ENCODE measurements at regions not wholly inside any gene's neighbourhood (a gene's known extent, or its start where the extent isn't known, plus 50 kb on each side); places are given as distances from the start of the nearest gene placed in this dataset.

- DNase-seq: peak; percentile 64 to 79
- peaks cover 0 to 66% (median 27%) of the 10 kb centered on the region in 3 donors for H3K27me3 ChIP-seq
- no peaks in the 10 kb centered on the region for H3K9me3 ChIP-seq
- H3K4me3 ChIP-seq: no peak overlapping the region
- no peaks in the 10 kb centered on the region for H3K36me3 ChIP-seq
- TF ChIP-seq POLR2AphosphoS5 (IDR thresholded peaks at IDR 0.05): no peak
- TF ChIP-seq, protein P1, sequence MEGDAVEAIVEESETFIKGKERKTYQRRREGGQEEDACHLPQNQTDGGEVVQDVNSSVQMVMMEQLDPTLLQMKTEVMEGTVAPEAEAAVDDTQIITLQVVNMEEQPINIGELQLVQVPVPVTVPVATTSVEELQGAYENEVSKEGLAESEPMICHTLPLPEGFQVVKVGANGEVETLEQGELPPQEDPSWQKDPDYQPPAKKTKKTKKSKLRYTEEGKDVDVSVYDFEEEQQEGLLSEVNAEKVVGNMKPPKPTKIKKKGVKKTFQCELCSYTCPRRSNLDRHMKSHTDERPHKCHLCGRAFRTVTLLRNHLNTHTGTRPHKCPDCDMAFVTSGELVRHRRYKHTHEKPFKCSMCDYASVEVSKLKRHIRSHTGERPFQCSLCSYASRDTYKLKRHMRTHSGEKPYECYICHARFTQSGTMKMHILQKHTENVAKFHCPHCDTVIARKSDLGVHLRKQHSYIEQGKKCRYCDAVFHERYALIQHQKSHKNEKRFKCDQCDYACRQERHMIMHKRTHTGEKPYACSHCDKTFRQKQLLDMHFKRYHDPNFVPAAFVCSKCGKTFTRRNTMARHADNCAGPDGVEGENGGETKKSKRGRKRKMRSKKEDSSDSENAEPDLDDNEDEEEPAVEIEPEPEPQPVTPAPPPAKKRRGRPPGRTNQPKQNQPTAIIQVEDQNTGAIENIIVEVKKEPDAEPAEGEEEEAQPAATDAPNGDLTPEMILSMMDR (IDR thresholded peaks at IDR 0.05): peak in 4 of 7 experiments; percentile 7 to 60 (median 42)
- WGBS, 5 donors: 15 to 21% (median 18%) methylated on average over 19 to 20 of the region's 20 CpGs
- H3K27ac ChIP-seq: no peak overlapping the region
- H3K4me1 ChIP-seq: no peaks in the 10 kb centered on the region
- intact Hi-C loops (cut with DNase I; ENCODE audit: low total_unique reads): loop anchor here (10.0 kb wide), 1 partner anchor 339 kb away; no protein-coding TSS in a partner anchor
Measured at GRCh38 chr1:36553591-36554322, 71.0 kb upstream of the CSF3R start.

- WGBS, 5 donors: 58 to 71% (median 65%) methylated on average over 5 to 6 of the region's 6 CpGs
- intact Hi-C loops (cut with DNase I; ENCODE audit: low total_unique reads): no loop called here
- DNase-seq: no peak
Measured at GRCh38 chr1:36542962-36543515, 60.3 kb upstream of the CSF3R start.

DNA sequence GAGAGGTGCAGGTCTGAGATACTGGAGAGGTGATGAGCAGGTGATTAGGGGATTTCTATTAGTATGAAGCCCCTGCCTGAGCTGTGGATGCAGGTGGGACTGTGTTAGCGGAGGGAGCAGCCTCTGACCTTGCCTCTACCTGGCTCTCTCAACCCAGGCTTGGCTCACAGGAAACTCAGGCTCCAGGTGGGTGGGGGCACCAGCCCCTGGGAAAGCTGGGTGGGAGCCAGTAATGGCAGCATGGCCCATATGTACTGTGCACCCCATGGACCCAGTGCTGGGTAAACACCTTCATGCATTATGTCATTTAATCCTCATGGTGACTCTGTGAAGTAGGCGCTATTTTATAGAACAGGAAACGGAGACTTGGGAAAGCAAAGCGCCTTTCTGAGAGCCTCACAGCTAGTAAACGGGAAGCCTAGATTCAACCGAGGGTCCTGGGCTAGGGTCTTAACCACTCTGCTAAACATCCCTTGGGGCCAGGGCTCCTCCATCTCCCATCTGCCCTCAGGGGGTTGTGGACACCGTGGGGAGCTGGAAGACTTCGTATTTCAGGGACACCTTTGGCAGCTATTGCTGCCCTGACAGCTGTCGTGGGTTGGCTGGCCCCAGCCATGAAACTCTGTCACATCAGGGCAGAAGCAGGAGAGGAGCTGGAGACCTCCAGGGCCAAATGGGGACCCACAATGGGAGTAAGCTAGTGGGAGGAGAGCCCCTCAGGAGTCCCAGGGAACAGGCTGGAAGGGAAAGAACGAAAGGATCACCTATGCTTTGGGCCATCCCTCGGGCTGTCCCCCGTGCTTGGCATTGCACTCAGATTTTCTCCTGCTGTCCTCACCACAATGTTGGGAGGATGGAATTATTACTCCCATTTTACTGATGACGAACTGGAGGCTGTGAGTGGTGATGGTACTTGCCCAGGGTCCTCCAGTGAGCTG lies 59.6 kb upstream of the CSF3R start:
- H3K36me3 ChIP-seq: no peaks in the 10 kb centered on the region
- intact Hi-C loops (cut with DNase I; ENCODE audit: low total_unique reads): no loop called here
- no peak overlapping the region for H3K4me3 ChIP-seq
- TF ChIP-seq POLR2A (IDR thresholded peaks at IDR 0.05): no peak
- TF ChIP-seq EP300 (IDR thresholded peaks at IDR 0.05): no peak
- TF ChIP-seq, protein P1 (IDR thresholded peaks at IDR 0.05): no peak
- TF ChIP-seq POLR2AphosphoS5 (IDR thresholded peaks at IDR 0.05): no peak
- 55 to 61% (median 59%) methylated on average over 12 to 13 of the region's 13 CpGs for WGBS, 5 donors
- H3K9me3 ChIP-seq: no peaks in the 10 kb centered on the region
- no peak for DNase-seq
- peaks cover 0 to 30% (median 0%) of the 10 kb centered on the region in 3 donors for H3K27me3 ChIP-seq
- no peaks in the 10 kb centered on the region for H3K4me1 ChIP-seq
- H3K27ac ChIP-seq: no peak overlapping the region

More at GRCh38 chr1:36542962-36543515, 60.3 kb upstream of the CSF3R start:
- peaks cover 0 to 22% (median 0%) of the 10 kb centered on the region in 3 donors for H3K27me3 ChIP-seq
- H3K9me3 ChIP-seq: no peaks in the 10 kb centered on the region
- H3K36me3 ChIP-seq: no peaks in the 10 kb centered on the region
- TF ChIP-seq, protein P1 (IDR thresholded peaks at IDR 0.05): no peak
- TF ChIP-seq EP300 (IDR thresholded peaks at IDR 0.05): no peak
- TF ChIP-seq POLR2AphosphoS5 (IDR thresholded peaks at IDR 0.05): no peak
- TF ChIP-seq POLR2A (IDR thresholded peaks at IDR 0.05): no peak
- H3K27ac ChIP-seq: no peak overlapping the region
- no peaks in the 10 kb centered on the region for H3K4me1 ChIP-seq
- H3K4me3 ChIP-seq: no peak overlapping the region

DNA sequence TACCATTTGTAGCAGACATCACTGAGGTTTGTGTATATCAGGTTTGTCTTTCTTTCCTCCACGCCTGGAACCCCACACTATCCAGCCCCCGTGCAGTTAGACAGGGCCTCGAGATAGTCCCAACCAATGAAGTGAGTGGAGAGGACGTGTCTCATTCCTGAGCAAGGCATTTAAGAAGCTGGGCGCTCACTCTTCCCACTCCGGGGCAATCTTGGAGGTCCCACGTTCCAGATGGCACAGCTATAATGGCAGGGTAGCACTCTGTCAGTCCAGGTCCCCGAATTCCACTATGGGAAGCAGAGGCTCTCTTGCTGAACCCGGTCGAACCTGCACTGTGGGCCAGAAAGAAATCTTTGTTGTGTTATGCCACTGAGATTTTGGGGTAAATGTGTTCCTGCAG lies 57.3 kb upstream of the CSF3R start:
- Histone ChIP-seq H3K27me3 (peaks cover 0 to 38% (median 0%) of the 10 kb centered on the region in 3 donors), H3K9me3 (no peaks in the 10 kb centered on the region), H3K4me3 (no peak overlapping the region), H3K27ac (no peak overlapping the region), H3K4me1 (no peaks in the 10 kb centered on the region), H3K36me3 (no peaks in the 10 kb centered on the region)
- intact Hi-C loops (cut with DNase I; ENCODE audit: low total_unique reads): no loop called here
- 73 to 88% (median 82%) methylated on average over 10 of the region's 10 CpGs for whole genome bisulfite sequencing, 5 donors
- DNase-seq: no peak
- TF ChIP-seq POLR2AphosphoS5 (IDR thresholded peaks at IDR 0.05): no peak
- no peak for TF ChIP-seq POLR2A (IDR thresholded peaks at IDR 0.05)
